A549 (cell line): ENCODE measurements at regions not wholly inside any gene's neighbourhood (a gene's known extent, or its start where the extent isn't known, plus 50 kb on each side); places are given as distances from the start of the nearest gene placed in this dataset.

Experiments
- CBX2 ChIP-seq: fragments of 200-600 bp; sonication (generic); IDR thresholded peaks from 2 replicates; pipeline ENCODE4 v1.6.1; 2016; ENCODE audit warnings: low read depth, mild to moderate bottlenecking, borderline replicate concordance
- CEBPB ChIP-seq, 2 experiments: fragments of >200 bp in 1 of 2; sonication (Bioruptor Twin) in 1 of 2; formaldehyde crosslinking in 1 of 2; IDR thresholded peaks; 2 replicates each; pipeline ENCODE4 v1.6.1; 2012 to 2016
- CHD2 ChIP-seq: fragments of 150-350 bp; IDR thresholded peaks from 2 replicates; pipeline ENCODE4 v1.6.1; 2014; ENCODE audit warnings: low read length; ENCODE audit not compliant: partially characterized antibody
- EP300 ChIP-seq, 2 experiments: fragments of >200 bp; sonication (Bioruptor Twin); formaldehyde crosslinking; IDR thresholded peaks; 2 replicates in 1 of 2; 3 replicates in 1 of 2; pipeline ENCODE4 v1.6.1; 2016 to 2017
- MAFK ChIP-seq: fragments of 450-650 bp; IDR thresholded peaks from 2 replicates; pipeline ENCODE4 v1.6.1; 2014; ENCODE audit not compliant: partially characterized antibody
- MAX ChIP-seq: IDR thresholded peaks from 2 replicates; pipeline ENCODE4 v1.6.1; 2012
- MAZ ChIP-seq: fragments of 150-350 bp; IDR thresholded peaks from 2 replicates; pipeline ENCODE4 v1.6.1; 2014; ENCODE audit warnings: antibody characterized with exemption, low read depth, low read length, borderline replicate concordance
- NFE2L2 ChIP-seq: fragments of 150-350 bp; conservative IDR thresholded peaks from 2 replicates; pipeline ENCODE4 v1.6.1; 2014; ENCODE audit warnings: low read length
- PHF8 ChIP-seq: fragments of 200-600 bp; sonication (generic); IDR thresholded peaks from 2 replicates; pipeline ENCODE4 v1.6.1; 2016; ENCODE audit warnings: low read depth, mild to moderate bottlenecking, antibody characterized with exemption, moderate library complexity, borderline replicate concordance
- POLR2A ChIP-seq: IDR thresholded peaks from 2 replicates; pipeline ENCODE4 v1.6.1; 2012; ENCODE audit warnings: mild to moderate bottlenecking, low read length
- RNF2 ChIP-seq: fragments of 200-600 bp; sonication (generic); IDR thresholded peaks from 2 replicates; pipeline ENCODE4 v1.6.1; 2016; ENCODE audit warnings: low read depth, mild to moderate bottlenecking, antibody characterized with exemption, moderate library complexity, borderline replicate concordance
- TFCP2L1 ChIP-seq: fragments of 250-450 bp; sonication (Bioruptor Pico); IDR thresholded peaks from 2 replicates; pipeline ENCODE4 v1.5.0; 2021; ENCODE audit warnings: mild to moderate bottlenecking
- TF ChIP-seq, protein P1 (sequence below): fragments of 150-350 bp; IDR thresholded peaks from 2 replicates; pipeline ENCODE4 v1.6.1; 2014; ENCODE audit warnings: low read depth, mild to moderate bottlenecking, low read length
- TF ChIP-seq, protein P2 (sequence below): fragments of >200 bp; sonication (Bioruptor Twin); formaldehyde crosslinking; IDR thresholded peaks from 3 replicates; pipeline ENCODE4 v1.5.1; 2016

DNA sequence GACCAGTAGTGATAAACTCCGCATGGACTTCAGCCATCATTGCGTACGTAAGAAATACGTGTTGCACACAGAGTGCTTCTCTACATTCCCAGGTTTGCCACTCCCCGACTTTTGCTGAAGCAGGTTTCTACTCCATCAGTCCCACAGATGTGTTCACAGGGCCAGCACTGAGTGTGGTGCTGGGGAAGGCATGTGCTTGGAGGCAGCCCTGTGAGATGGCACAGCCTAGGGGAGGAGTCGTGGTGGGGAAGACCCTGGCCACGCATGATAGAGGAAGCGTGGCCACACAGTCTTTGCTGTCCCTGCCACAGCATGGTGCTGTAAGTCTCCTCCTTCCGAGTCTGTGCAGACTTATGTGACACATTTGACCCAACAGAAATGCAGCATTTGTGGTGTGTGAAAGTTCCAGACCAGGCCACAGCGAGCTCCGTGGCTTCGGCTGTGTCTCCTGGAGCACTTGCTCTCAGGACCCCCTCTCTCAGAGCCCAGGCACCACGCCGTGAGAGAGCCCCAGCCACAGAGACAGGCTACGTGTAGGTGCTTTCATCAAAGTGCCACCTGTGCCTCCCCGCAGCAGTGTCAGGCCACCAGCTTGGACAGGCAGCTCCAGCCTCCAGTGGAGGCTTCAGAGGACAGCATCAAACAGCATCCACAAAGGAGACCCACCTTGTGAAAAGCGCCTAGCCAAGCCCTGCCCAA lies 197.8 kb downstream of the AUH start:
- TF ChIP-seq POLR2A (no peak), PHF8 (no peak), CBX2 (no peak), CEBPB (IDR thresholded peaks at IDR 0.05) (no peak), MAX (no peak), EP300 (IDR thresholded peaks at IDR 0.05) (no peak), RNF2 (no peak), NFE2L2 (no peak), TFCP2L1 (CRISPR knock-in tag) (no peak), CHD2 (no peak), MAFK (no peak), MAZ (no peak)
- TF ChIP-seq, protein P1, sequence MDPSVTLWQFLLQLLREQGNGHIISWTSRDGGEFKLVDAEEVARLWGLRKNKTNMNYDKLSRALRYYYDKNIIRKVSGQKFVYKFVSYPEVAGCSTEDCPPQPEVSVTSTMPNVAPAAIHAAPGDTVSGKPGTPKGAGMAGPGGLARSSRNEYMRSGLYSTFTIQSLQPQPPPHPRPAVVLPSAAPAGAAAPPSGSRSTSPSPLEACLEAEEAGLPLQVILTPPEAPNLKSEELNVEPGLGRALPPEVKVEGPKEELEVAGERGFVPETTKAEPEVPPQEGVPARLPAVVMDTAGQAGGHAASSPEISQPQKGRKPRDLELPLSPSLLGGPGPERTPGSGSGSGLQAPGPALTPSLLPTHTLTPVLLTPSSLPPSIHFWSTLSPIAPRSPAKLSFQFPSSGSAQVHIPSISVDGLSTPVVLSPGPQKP = no peak
- TF ChIP-seq, protein P2, sequence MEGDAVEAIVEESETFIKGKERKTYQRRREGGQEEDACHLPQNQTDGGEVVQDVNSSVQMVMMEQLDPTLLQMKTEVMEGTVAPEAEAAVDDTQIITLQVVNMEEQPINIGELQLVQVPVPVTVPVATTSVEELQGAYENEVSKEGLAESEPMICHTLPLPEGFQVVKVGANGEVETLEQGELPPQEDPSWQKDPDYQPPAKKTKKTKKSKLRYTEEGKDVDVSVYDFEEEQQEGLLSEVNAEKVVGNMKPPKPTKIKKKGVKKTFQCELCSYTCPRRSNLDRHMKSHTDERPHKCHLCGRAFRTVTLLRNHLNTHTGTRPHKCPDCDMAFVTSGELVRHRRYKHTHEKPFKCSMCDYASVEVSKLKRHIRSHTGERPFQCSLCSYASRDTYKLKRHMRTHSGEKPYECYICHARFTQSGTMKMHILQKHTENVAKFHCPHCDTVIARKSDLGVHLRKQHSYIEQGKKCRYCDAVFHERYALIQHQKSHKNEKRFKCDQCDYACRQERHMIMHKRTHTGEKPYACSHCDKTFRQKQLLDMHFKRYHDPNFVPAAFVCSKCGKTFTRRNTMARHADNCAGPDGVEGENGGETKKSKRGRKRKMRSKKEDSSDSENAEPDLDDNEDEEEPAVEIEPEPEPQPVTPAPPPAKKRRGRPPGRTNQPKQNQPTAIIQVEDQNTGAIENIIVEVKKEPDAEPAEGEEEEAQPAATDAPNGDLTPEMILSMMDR = no peak
